ENCODE measurements at regions not wholly inside any gene's neighbourhood (a gene's known extent, or its start where the extent isn't known, plus 50 kb on each side); places are given as distances from the start of the nearest gene placed in this dataset.
"Not testable (repeated sequence)": the region's sequence is repeated elsewhere in the genome, so short reads cannot be mapped to it uniquely, and the experiment has no call there.

DNA sequence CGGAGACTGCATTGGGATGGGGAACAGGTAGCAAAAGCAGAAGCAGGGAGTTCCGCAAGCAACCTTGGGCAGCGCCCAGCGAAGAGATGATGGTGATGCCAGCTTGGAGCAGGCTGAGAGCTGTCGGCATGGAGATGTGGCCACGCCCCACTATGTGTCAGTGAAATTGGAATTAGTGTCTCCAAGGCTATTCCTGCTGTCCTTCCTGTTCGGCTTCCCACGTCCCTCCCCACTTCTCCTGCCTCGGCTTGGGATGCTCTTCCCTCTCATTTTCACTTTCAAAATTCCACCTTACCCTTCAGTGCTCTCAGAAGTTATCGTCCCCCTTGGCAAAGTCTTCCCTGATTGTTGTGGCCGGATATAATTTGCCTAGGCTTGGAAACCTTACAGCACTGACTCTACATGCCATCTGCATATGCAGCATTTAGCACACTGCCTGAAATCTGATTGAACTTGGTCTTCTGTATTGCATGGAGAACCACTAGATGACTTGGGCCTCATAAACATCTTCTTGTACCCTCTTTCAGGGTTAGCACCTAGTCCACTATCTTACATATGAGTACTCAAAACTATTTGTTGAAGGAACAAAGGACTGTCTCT lies 270.7 kb upstream of the RUNX1 start:
- DNase-seq (ENCODE audit: low read depth, low spot score): no peak

DNA sequence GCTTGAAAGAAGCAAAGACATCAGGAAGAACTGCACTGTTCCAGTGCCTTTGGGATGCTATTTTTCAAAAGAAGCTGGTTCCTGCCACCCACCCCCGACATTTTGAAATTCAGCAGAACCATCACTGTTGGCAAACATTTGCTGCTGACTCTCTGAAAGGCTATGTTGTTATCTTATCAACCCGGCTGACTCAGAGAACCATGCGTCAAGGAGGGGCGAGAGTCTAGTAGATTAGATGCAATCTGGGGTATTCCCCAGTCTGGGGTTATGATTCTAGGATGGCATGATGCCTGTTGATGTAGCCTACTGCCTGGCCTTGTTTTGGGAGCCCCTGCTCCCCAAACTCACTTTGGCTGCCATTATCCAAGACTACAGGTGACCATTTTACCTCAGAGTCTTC lies 267.8 kb upstream of the RUNX1 start:
- DNase-seq (ENCODE audit: low read depth, low spot score): peak; percentile 48

DNA sequence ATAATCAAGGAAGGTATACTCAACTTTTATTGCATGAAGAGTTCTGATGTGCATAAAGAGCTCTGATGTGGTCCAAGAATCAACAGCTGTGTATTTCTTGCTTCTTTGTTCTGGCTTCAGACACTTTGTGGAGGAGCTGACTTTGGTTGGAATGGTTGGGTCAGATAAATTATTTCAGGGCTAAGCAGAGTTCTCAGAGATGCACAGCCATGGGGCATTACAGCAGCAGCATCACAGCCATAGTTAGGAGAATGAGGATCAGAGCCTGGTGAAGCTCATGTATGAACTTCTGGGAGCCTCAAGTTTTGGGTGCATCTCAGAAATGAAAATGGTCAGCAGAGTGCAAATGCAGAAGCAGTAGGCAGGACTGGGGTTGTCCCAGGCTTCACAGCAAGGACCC lies 267.4 kb upstream of the RUNX1 start:
- DNase-seq (ENCODE audit: low read depth, low spot score): no peak

DNA sequence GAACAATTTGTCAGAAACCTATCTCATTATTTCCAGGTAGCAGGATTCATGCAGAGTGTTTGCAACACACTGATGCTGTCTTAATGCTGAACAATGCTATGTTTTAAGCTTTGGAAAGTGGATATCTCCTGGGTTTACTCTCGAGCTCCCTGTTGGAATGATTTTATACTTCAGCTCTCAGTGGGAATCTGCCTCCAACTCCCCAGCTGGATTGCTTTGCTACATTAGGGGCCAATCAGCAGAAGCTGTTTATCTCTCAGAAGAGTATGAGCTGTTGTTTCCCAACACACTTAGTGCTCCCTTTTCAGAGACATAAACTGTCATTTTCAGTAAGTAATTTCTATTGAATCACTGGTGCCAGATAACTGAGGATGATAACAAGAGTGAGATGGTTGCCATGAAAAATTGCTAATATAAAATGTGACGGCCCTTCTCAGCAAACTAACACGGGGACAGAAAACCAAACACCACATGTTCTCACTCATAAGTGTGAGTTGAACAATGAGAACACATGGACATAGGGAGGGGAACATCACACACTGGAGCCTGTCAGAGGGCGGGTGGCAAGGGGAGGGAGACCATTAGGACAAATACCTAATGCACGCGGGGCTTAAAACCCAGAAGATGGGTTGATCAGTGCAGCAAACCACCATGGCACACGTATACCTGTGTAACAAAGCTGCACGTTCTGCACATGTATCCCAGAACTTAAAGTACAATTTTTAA lies 265.9 kb upstream of the RUNX1 start:
- no peak for DNase-seq (ENCODE audit: low read depth, low spot score)

DNA sequence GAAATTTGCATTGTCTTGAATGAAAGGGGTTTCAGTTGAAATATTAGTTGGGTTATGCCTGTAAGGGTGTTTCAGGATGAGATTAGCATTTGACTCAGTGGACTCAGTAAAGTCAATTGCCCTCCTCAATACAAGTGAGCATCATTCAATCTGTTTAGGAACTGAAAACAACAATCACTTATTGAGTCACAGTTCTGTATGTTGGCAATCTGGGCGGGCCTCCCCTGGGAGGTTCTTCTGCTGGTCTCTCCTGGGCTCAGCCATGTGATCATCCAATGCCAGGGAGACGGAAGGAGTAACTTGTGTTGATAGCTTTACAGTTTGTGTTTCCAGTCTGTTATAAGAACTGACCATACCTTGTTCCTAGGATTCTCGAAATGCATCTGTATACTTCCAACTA lies 262.9 kb upstream of the RUNX1 start:
- no peak for DNase-seq (ENCODE audit: low read depth, low spot score)

DNA sequence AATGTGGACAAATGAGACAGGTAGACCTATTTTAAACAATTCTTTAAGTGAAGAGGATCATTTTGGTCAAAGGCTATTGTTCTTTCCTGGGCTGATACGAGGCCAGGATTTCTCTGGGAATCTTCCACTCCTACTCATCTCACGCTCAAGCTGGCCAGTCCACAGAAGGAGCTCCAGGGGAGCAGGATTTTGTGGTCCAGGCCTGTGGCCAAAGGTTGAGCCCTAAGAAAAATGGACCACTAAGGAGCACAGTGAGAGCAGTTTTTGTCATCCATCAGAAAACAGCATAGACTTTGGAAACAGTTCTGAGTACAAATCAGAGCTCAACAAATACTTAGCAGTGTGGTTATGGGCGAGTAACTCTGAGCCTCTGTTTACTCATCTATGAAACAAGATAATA lies 260.2 kb upstream of the RUNX1 start:
- DNase-seq (ENCODE audit: low read depth, low spot score): no peak

DNA sequence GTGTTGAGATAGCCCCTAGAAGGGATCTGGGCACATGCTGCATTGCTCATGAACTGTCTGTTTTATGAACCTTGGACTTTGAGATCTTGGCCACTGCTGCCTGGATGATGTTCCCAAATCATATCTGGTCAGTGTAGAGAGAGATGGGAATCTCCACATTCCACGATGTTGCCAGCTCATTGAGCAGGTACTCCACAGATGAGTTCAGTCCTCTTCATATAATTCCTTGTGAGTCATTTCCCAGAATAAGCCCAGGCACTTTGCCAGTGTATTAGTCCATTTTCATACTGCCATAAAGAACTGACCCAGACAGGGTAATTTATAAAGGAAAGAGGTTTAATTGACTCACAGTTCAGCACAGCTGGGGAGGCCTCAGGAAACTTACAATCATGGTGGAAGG lies 254.0 kb upstream of the RUNX1 start:
- DNase-seq (ENCODE audit: low read depth, low spot score): peak; percentile 70

DNA sequence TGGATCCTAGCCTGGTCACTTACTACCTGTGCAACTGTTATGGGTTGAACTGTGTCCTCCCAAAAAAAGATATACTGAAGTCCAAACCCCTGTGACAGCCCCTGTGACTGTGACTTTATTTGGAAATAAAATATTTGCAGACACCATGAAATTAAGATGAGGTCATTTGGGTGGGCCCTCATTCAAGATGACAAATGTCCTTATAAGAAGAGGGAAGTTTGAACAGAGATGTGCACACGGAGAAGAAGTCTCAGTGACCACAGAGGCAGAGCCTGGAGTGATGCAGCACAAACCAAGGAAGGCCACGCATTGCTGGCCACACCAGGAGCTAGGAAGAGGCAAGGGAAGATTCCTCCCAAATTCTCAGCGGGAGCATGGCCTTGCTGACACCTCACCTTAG lies 249.7 kb upstream of the RUNX1 start:
- no peak for DNase-seq (ENCODE audit: low read depth, low spot score)

DNA sequence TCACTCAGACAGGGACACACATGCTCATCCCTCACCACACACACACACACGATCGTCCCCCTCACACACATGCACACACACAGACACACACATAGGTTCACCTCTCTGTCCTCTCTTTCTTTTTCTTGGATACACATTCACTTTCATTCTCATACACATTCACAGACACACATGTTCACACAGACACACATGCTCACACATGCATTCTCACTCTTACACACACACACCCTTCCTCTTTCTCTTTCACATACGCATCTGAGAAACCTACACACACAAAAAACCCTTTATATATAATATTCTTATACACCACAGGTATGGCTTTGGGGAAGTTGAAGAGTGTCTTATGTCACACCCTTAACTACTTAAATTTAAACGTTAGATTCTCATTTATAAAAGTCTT lies 248.6 kb upstream of the RUNX1 start:
- no peak for DNase-seq (ENCODE audit: low read depth, low spot score)

DNA sequence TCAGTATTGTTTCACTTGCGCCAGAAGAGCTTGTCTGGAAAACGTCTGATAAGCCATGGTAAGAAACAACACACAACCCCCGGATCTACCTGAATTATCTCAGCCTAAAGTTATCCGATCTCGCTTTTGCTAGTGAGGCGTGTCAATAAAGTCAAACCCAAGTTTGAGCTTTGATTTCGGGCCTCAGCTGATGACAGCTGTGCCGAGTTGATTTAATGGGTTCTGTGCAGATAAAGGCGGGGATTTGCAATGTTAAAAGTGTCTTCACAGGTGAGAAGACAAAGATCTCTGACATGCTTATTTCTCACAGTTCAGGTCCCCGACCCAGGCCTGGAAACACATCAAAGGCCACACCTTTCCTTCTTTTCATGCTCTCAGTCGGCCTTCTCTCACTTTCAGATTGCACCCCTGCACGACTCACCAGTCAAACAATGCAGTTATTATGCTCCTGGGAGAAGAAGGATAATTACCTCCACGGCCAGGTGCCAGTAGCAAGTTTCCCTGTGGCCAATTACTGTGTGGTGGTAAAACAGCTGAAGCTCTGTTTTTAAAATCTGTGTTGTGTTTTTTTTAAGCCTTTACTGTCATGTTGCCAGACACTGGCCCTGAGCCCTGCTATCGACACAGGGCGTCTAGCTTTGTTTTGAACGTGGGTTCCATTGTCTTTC lies 245.3 kb upstream of the RUNX1 start:
- DNase-seq (ENCODE audit: low read depth, low spot score): peak; percentile 54

DNA sequence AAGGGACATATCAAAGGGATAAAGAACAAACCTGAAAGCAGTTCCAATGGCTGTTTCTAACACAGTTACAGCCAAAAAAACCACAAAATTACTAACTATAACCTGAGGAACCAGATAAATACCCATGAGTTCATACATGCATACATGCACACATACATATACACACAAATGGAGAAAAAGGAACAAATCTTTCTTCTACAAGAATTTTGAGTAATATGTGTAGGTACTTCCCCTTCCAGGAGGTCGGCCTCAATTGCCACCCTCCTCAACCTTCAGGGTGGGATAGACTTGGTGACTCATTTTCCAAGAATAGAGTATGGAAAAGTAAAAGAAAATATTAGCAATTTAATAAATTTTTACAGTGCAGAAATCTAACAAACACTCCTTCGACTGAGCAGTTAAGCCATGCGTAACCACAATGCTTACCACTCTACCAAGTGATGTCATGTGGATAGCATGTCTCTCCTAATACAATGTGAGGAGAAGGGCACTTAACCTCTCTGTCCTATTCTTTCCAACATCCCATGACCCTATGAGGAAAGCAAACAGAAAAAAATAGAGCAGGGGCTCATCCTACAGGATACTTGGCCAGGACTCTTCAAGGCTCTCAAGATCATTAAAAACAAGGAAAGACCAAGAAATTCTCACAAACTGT lies 243.0 kb upstream of the RUNX1 start:
- DNase-seq (ENCODE audit: low read depth, low spot score): peak; percentile 45

DNA sequence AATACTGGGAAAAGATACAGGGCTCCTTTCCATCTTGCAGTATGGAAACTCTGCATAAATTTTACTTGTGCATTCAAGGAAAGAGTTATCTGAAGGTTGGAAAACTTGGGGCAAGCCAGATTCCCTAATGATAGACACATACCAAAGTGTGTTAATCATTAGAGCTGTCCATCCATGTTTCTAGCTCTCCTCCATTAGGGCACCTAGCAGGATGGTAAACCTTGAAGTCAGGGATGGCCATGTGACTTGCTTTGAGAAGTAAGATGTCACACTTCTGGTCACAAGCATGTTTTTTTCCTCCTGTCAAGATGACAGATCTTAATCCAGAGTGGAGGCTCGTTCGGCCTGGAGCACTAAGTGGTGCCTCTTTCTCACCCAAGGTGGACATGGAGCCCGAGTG lies 241.9 kb upstream of the RUNX1 start:
- DNase-seq (ENCODE audit: low read depth, low spot score): peak; percentile 29

DNA sequence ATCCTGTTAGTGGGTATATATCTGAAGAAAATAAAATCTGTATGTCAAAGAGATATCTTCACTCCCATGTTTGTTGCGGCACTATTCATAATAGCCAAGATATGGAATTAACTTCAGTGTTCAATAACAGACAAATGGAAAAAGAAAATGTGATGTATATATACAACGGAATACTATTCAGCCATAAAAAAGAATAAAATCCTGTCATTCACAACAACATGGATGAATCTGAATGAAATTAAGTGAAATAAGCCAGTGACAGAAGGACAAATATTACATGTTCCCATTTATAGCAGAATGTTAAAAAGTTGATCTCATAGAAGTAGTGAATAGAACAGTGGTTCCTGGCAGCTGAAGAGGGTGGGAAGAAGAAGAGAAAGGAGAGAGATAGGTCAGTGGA lies 239.1 kb upstream of the RUNX1 start:
- no peak for DNase-seq (ENCODE audit: low read depth, low spot score)

DNA sequence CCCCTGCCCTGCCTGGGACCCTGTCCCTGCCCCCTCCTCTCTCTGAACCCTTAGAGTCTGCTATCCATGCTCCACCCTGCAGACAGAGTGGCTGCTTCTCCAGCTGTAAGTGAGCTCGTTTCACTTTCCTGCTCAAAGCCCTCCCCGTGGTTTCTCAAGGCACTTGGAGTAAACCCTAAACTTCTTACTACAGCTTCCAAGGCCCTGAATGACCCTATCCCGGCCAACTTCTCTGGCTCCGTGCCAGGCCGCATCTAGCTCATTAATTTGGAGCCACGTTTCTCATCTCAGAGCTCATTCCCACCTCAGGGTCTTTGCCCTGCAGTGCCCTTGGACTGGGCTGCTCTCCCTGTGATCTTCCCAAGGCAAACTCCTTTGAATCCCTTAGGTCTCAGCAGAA lies 235.1 kb upstream of the RUNX1 start:
- no peak for DNase-seq (ENCODE audit: low read depth, low spot score)

DNA sequence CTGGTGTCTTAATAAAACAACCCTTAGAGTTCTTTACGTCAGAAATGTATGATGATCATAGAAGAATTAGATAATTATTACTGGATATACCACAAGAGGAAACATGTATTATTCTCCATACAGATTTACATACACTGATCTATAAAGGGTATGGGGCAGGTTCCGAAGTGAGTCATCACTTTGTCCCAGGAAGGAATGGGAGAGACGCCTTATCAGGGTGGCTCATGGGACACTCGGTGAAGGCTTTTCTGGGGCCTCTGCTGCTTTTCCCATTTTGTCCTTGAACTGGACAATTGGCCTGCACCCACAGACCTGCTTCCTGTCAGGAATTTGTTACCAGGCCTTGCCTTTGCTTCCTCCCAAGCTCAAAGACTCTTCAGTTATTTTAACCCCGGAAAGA lies 233.8 kb upstream of the RUNX1 start:
- no peak for DNase-seq (ENCODE audit: low read depth, low spot score)

DNA sequence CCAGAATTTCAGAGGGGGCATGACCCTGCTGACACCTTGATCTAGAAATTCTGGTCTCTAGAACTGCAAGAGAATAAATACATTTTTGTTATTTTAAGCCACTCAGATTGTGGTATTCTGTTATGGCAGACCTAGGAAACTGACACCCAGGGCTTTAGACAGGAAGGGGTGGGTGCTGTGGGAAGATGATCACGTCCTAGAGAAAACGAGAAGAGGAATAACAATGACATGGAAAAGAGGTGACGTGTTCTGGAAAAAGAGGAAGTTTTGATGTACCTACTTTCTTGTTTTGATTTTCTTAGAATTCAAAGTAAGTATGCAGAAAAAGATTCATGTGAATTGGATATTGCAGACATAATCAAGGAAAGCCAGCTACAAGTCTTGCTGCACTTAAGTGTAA lies 232.9 kb upstream of the RUNX1 start:
- no peak for DNase-seq (ENCODE audit: low read depth, low spot score)

DNA sequence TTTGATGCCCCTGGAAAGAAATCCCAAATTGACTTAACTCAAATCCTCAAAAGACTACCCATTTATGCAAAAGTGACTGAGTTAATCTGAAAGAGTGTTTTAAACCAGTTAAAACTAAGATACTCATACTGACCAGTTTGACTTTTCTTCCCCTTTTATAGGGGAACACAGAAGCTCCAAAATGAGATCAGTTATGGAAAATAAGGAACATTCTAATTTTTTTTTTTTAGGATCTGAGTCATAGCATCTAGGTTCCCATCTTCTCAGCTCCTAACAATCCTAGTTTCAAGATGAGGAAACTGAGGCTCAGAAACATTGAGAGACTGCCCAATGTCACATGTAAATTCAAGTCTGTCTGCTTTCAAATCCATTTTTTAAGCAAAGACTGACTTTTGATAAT lies 231.1 kb upstream of the RUNX1 start:
- DNase-seq (ENCODE audit: low read depth, low spot score): no peak

DNA sequence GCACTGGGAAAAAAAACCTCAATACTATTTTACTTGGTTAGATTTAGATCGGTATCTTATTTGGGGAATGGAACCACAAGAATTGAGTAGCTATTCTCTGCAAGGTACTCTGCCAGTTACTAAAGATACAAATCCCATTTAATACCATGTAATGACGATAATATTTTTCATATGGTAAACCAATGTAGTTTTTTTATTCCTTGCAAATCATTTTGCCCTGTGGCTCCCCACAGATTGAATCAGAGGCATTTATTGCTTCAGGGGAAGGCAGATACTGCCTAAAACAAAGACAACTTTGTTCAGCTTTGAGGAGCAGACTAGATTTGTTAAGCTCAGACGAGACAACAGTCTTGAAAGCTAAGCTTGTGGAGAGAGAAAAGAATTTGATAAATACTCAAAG lies 226.7 kb upstream of the RUNX1 start:
- no peak for DNase-seq (ENCODE audit: low read depth, low spot score)

DNA sequence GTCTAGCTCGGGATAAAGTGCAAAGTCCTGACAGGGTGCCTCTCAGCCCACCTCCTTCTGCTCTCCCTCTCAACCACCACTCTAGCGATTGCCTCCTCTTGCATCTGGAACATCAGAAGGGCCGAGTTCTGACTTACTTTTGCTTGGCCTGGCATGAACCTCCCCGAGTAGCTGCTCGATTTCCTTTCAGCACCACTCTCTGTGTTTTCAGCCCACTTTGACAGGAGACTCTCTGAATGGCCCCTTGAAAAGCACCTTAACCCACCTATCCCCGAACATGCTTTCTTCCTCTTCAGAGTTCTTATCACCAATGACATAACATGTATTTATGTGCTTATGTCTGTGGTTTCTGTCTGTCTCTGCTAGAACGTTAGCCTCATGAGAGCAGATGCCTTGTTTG lies 225.8 kb upstream of the RUNX1 start:
- no peak for DNase-seq (ENCODE audit: low read depth, low spot score)

DNA sequence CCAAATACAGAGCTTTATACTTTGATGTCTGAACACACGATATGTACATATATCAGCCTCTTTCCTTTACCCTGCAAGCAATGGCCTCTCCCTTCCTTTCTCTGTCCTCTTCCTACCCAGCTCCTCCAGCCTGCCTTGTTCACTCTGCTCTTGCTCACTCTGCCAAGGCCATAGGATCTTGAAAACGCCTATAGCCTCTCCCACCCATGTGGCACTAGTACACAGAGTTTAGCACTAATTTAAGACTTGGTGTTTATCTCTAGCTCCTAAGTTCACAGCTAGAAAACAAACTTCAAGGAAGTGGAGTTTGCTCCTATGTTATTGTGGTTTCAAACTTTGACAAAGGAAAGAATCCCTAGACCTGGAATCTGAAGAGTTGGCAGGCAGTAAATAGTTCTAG lies 225.0 kb upstream of the RUNX1 start:
- DNase-seq (ENCODE audit: low read depth, low spot score): no peak

DNA sequence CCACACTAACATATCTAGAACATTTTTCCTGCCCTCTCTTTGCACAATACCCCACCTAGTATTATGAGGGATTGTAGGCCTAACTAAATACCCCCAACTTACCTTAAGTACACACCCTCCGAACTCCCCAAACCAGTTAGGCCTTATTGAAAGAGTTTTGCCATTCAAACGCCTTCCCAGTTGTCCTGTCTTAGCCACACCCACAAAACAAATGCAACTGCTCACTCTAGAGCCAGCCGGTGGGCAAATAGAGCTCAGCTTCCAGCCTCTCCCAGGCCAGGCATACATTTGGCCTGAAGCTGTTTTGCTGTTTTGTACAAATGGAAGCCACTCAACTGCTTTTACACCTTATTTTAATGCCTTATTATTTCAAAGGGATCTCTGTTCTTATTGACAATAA lies 224.2 kb upstream of the RUNX1 start:
- no peak for DNase-seq (ENCODE audit: low read depth, low spot score)

DNA sequence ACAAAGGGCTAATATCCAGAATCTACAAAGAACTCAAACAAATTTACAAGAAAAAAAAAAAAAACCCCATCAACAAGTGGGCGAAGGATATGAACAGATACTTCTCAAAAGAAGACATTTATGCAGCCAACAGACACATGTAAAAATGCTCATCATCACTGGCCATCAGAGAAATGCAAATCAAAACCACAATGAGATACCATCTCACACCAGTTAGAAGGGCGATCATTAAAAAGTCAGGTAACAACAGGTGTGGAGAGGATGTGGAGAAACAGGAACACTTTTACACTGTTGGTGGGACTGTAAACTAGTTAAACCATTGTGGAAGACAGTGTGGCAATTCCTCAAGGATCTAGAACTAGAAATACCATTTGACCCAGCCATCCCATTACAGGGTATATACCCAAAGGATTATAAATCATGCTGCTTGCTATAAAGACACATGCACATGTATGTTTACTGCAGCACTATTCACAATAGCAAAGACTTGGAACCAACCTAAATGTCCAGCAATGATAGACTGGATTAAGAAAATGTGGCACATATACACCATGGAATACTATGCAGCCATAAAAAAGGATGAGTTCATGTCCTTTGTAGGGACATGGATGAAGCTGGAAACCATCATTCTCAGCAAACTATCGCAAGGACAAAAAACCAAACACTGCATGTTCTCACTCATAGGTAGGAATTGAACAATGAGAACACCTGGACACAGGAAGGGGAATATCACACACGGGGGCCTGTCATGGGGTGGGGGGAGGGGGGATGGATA lies 222.4 kb upstream of the RUNX1 start:
- DNase-seq (ENCODE audit: low read depth, low spot score): not testable (repeated sequence)

Measured in astrocyte of the hippocampus (primary cell).